Adrenal gland (tissue), 9 donors: ENCODE measurements at regions not wholly inside any gene's neighbourhood (a gene's known extent, or its start where the extent isn't known, plus 50 kb on each side); places are given as distances from the start of the nearest gene placed in this dataset.

Experiments
- DNase-seq, 7 donors: peaks; one replicate each; pipeline ENCODE4 v3.0.0-alpha.2; 2019 to 2020
- H3K27ac ChIP-seq, 5 donors: fragments of 200-600 bp; sonication (generic) in 4 of 5; 1 replicate in 3 of 5; 2 replicates in 2 of 5; pipeline versions ENCODE4 v1.5.1 to v1.8.0; 2016 to 2020; ENCODE audit warnings: mild to moderate bottlenecking in 1 of 5
- H3K27me3 ChIP-seq: fragments of 200-600 bp; 2 replicates; pipeline ENCODE4 v1.8.0; 2021
- H3K36me3 ChIP-seq, 2 donors: fragments of 200-600 bp; replicated peaks in 1 of 2; 1 replicate in 1 of 2; 2 replicates in 1 of 2; pipeline versions ENCODE4 v1.5.1 to v1.8.0; 2018 to 2022
- H3K4me1 ChIP-seq, 2 donors: fragments of 200-600 bp; replicated peaks in 1 of 2; 1 replicate in 1 of 2; 2 replicates in 1 of 2; pipeline versions ENCODE4 v1.5.1 to v1.8.0; 2018 to 2021
- H3K4me3 ChIP-seq, 4 donors: fragments of 200-600 bp; sonication (generic) in 3 of 4; one replicate each; pipeline ENCODE4 v1.5.1; 2016 to 2018
- H3K9me3 ChIP-seq, 3 donors: fragments of 200-600 bp; sonication (generic) in 1 of 3; replicated peaks in 1 of 3; 1 replicate in 2 of 3; 2 replicates in 1 of 3; pipeline versions ENCODE4 v1.5.1 to v1.8.0; 2016 to 2021
- CTCF ChIP-seq, 6 experiments: fragments of 450-650 bp in 4 of 6; fragments of 200-600 bp in 2 of 6; sonication (generic) in 1 of 6; IDR thresholded peaks; 1 replicate in 5 of 6; 2 replicates in 1 of 6; pipeline versions ENCODE4 v1.5.1 to v1.8.0; 2016 to 2021; ENCODE audit warnings: antibody characterized with exemption in 6 of 6, mild to moderate bottlenecking in 2 of 6, moderate library complexity in 1 of 6
- POLR2A ChIP-seq, 2 donors: fragments of 450-650 bp; IDR thresholded peaks; one replicate each; pipeline ENCODE4 v1.6.1; 2017; ENCODE audit warnings: antibody characterized with exemption in 2 of 2, mild to moderate bottlenecking in 2 of 2, moderate library complexity in 1 of 2
- WGBS, 4 donors: extraction: QIAGEN DNeasy Blood & Tissue Kit in 2 of 4; methylation state at CpG; one replicate each; pipeline versions ENCODE4 v1.1.5 to v1.1.7; 2013 to 2017; 5-methylcytosine and 5-hydroxymethylcytosine counted together
- intact Hi-C, 2 donors: fragments of 100-400 bp; cut with DNase I; formaldehyde crosslinking; loops; one replicate each; pipeline versions ENCODE4 v1.14.1 to v1.15.0; 2022 to 2023
- donor health status: healthy with polysubstance abuse.
- donor health status: Bipolar disorder and iron deficiency.
- donor health status: DM: yes; HTN: yes; CAD: no.
- donor health status: DM: no; HTN: no; CAD: no.
- donor health status: DM: no; HTN: no; CAD: no.

- Histone ChIP-seq H3K9me3 (no peaks in the 10 kb centered on the region), H3K36me3 (no peaks in the 10 kb centered on the region), H3K27me3 (no peaks in the 10 kb centered on the region), H3K4me1 (peaks cover 11 to 22% of the 10 kb centered on the region in 2 donors), H3K4me3 (peak overlapping the region; percentile 14 to 69 (median 21)), H3K27ac (peak overlapping the region in 4 of 5 donors; percentile 67 to 80 (median 74))
- TF ChIP-seq POLR2A (IDR thresholded peaks at IDR 0.05) (peak in 1 of 2 donors; percentile 54), CTCF (IDR thresholded peaks at IDR 0.05) (peak; percentile 88 to 99 (median 96))
- WGBS, 4 donors: 0 to 1% (median 1%) methylated on average over 5 of the region's 5 CpGs
- intact Hi-C loops: loop anchor here in 1 of 2 donors (10.0 kb wide), 1 partner anchor 189 kb away; no protein-coding TSS in a partner anchor
- peak; percentile 39 to 74 (median 65) for DNase-seq
Observed at GRCh38 chr3:107235928-107236315, 141.3 kb upstream of the CCDC54 start.

GRCh38 chr3:107236655-107237337, 140.4 kb upstream of the CCDC54 start:
- H3K4me1 ChIP-seq: peaks cover 11 to 27% of the 10 kb centered on the region in 2 donors
- H3K27me3 ChIP-seq: no peaks in the 10 kb centered on the region
- H3K9me3 ChIP-seq: no peaks in the 10 kb centered on the region
- 65 to 70% (median 69%) methylated on average over 4 of the region's 4 CpGs for WGBS, 4 donors
- H3K27ac ChIP-seq: peak overlapping the region in 3 of 5 donors; percentile 45 to 80 (median 67)
- TF ChIP-seq POLR2A (IDR thresholded peaks at IDR 0.05) (no peak), CTCF (IDR thresholded peaks at IDR 0.05) (no peak)
- DNase-seq: peak in 1 of 7 donors; percentile 11
- intact Hi-C loops: loop anchor here in 1 of 2 donors (10.0 kb wide), 1 partner anchor 188 kb away; no protein-coding TSS in a partner anchor
- H3K36me3 ChIP-seq: no peaks in the 10 kb centered on the region
- no peak overlapping the region for H3K4me3 ChIP-seq

GRCh38 chr3:107238787-107239186, 138.5 kb upstream of the CCDC54 start:
- WGBS, 4 donors: 77 to 89% (median 86%) methylated on average over 2 of the region's 2 CpGs
- H3K27ac ChIP-seq: peak overlapping the region in 1 of 5 donors; percentile 4
- H3K4me3 ChIP-seq: no peak overlapping the region
- intact Hi-C loops: loop anchor here in 1 of 2 donors (10.0 kb wide), 1 partner anchor 186 kb away; no protein-coding TSS in a partner anchor
- H3K36me3 ChIP-seq: no peaks in the 10 kb centered on the region
- no peaks in the 10 kb centered on the region for H3K9me3 ChIP-seq
- TF ChIP-seq CTCF (IDR thresholded peaks at IDR 0.05): no peak
- TF ChIP-seq POLR2A (IDR thresholded peaks at IDR 0.05): no peak
- DNase-seq: no peak
- H3K27me3 ChIP-seq: no peaks in the 10 kb centered on the region
- H3K4me1 ChIP-seq: peaks cover 11 to 39% of the 10 kb centered on the region in 2 donors

GRCh38 chr3:107239703-107240102, 137.5 kb upstream of the CCDC54 start:
- Histone ChIP-seq H3K4me1 (peaks cover 11 to 39% of the 10 kb centered on the region in 2 donors), H3K36me3 (no peaks in the 10 kb centered on the region), H3K4me3 (peak overlapping the region in 2 of 4 donors; percentile 69 to 79), H3K9me3 (no peaks in the 10 kb centered on the region), H3K27ac (peak overlapping the region in 2 of 5 donors; percentile 48 to 87), H3K27me3 (no peaks in the 10 kb centered on the region)
- intact Hi-C loops: loop anchor here in 1 of 2 donors (10.0 kb wide), 1 partner anchor 185 kb away; no protein-coding TSS in a partner anchor
- TF ChIP-seq CTCF (IDR thresholded peaks at IDR 0.05) (no peak), POLR2A (IDR thresholded peaks at IDR 0.05) (no peak)
- 81 to 92% (median 83%) methylated on average over 4 of the region's 4 CpGs for WGBS, 4 donors
- DNase-seq: no peak
